ENCODE measurements at regions not wholly inside any gene's neighbourhood (a gene's known extent, or its start where the extent isn't known, plus 50 kb on each side); places are given as distances from the start of the nearest gene placed in this dataset.

- TF ChIP-seq CTCF (IDR thresholded peaks at IDR 0.05) (no peak), POLR2AphosphoS5 (IDR thresholded peaks at IDR 0.05) (no peak)
Observed at GRCh38 chr4:155450676-155451075, 73.9 kb upstream of the MAP9 start.

All from gastroesophageal sphincter (tissue), 3 donors.